Mesenchymal stem cell (in vitro differentiated cells and primary cell): ENCODE measurements at regions not wholly inside any gene's neighbourhood (a gene's known extent, or its start where the extent isn't known, plus 50 kb on each side); places are given as distances from the start of the nearest gene placed in this dataset.

Experiments used
- DNase-seq: peaks from one replicate; pipeline ENCODE4 v3.0.0-alpha.2; 2013
- H2AFZ ChIP-seq: one replicate; pipeline ENCODE4 v1.6.1; 2013; ENCODE audit warnings: low read depth, mild to moderate bottlenecking, control low read depth, inconsistent platforms, low read length, moderate library complexity
- H2AK5ac ChIP-seq: 2 replicates; pipeline ENCODE4 v1.6.1; 2013; ENCODE audit warnings: low read length, moderate library complexity, mild to moderate bottlenecking, inconsistent platforms; ENCODE audit not compliant: severe bottlenecking
- H2BK120ac ChIP-seq: one replicate; pipeline ENCODE4 v1.6.1; 2013; ENCODE audit warnings: low read depth, mild to moderate bottlenecking, inconsistent platforms, low read length, moderate library complexity
- H2BK12ac ChIP-seq, 2 experiments: one replicate each; pipeline ENCODE4 v1.6.1; 2013; ENCODE audit warnings: inconsistent platforms in 2 of 2, low read length in 2 of 2, mild to moderate bottlenecking in 2 of 2, moderate library complexity in 2 of 2, control low read depth in 1 of 2
- H2BK15ac ChIP-seq: one replicate; pipeline ENCODE4 v1.6.1; 2013; ENCODE audit warnings: mild to moderate bottlenecking, low read depth, inconsistent platforms; ENCODE audit not compliant: poor library complexity, severe bottlenecking
- H2BK5ac ChIP-seq: 2 replicates; pipeline ENCODE4 v1.6.1; 2013; ENCODE audit warnings: low read depth, mild to moderate bottlenecking, low read length, control low read depth, inconsistent platforms; ENCODE audit not compliant: poor library complexity, severe bottlenecking
- H3K14ac ChIP-seq, 2 experiments: one replicate each; pipeline ENCODE4 v1.6.1; 2013; ENCODE audit warnings: inconsistent platforms in 2 of 2, low read length in 2 of 2, control low read depth in 1 of 2, mild to moderate bottlenecking in 1 of 2, moderate library complexity in 1 of 2
- H3K18ac ChIP-seq, 2 experiments: one replicate each; pipeline ENCODE4 v1.6.1; 2013; ENCODE audit warnings: inconsistent platforms in 2 of 2, low read length in 2 of 2, control low read depth in 1 of 2, low read depth in 1 of 2, mild to moderate bottlenecking in 1 of 2
- H3K23ac ChIP-seq, 2 experiments: one replicate each; pipeline ENCODE4 v1.6.1; 2013; ENCODE audit warnings: inconsistent platforms in 2 of 2, low read length in 2 of 2, mild to moderate bottlenecking in 2 of 2, moderate library complexity in 2 of 2, control low read depth in 1 of 2
- H3K27ac ChIP-seq: 2 replicates; pipeline ENCODE4 v1.5.1; 2013; ENCODE audit warnings: mild to moderate bottlenecking, moderate library complexity, low read length, control low read depth, inconsistent platforms; ENCODE audit not compliant: poor library complexity, severe bottlenecking
- H3K27me3 ChIP-seq, 2 experiments: 2 replicates each; pipeline versions ENCODE4 v1.6.1 to v1.7.0; 2013; ENCODE audit warnings: low read length in 2 of 2, mild to moderate bottlenecking in 2 of 2, moderate library complexity in 2 of 2, control low read depth in 1 of 2, inconsistent platforms in 1 of 2; ENCODE audit not compliant: control insufficient read depth in 1 of 2, insufficient read depth in 1 of 2
- H3K36me3 ChIP-seq, 2 experiments: 2 replicates each; pipeline versions ENCODE4 v1.6.1 to v1.7.0; 2013; ENCODE audit warnings: low read length in 2 of 2, control low read depth in 1 of 2, inconsistent platforms in 1 of 2, low read depth in 1 of 2, mild to moderate bottlenecking in 1 of 2; ENCODE audit not compliant: insufficient read depth in 2 of 2, control insufficient read depth in 1 of 2
- H3K4ac ChIP-seq, 2 experiments: one replicate each; pipeline ENCODE4 v1.6.1; 2013; ENCODE audit warnings: inconsistent platforms in 2 of 2, low read length in 2 of 2, mild to moderate bottlenecking in 2 of 2, moderate library complexity in 2 of 2, control low read depth in 1 of 2, low read depth in 1 of 2
- H3K4me1 ChIP-seq: 2 replicates; pipeline ENCODE4 v1.6.1; 2013; ENCODE audit warnings: low read depth, low read length, control low read depth; ENCODE audit not compliant: control insufficient read depth, insufficient read depth
- H3K4me2 ChIP-seq: 2 replicates; pipeline ENCODE4 v1.6.1; 2013; ENCODE audit warnings: low read length, mild to moderate bottlenecking, inconsistent platforms; ENCODE audit not compliant: poor library complexity, severe bottlenecking
- H3K4me3 ChIP-seq, 2 experiments: 2 replicates each; pipeline versions ENCODE4 v1.5.1 to v1.7.0; 2013; ENCODE audit warnings: low read length in 2 of 2, mild to moderate bottlenecking in 2 of 2, control low read depth in 1 of 2, low read depth in 1 of 2; ENCODE audit not compliant: insufficient read depth in 1 of 2
- H3K79me1 ChIP-seq: replicated peaks from 2 replicates; pipeline ENCODE4 v1.6.1; 2013; ENCODE audit warnings: mild to moderate bottlenecking, control low read depth, low read length, inconsistent platforms; ENCODE audit not compliant: poor library complexity, severe bottlenecking
- H3K9ac ChIP-seq: 2 replicates; pipeline ENCODE4 v1.7.0; 2013; ENCODE audit warnings: mild to moderate bottlenecking, low read length, moderate library complexity
- H3K9me3 ChIP-seq: 2 replicates; pipeline ENCODE4 v1.7.0; 2013; ENCODE audit warnings: mild to moderate bottlenecking, low read length; ENCODE audit not compliant: control insufficient read depth
- H4K8ac ChIP-seq: one replicate; pipeline ENCODE4 v1.6.1; 2013; ENCODE audit warnings: inconsistent platforms, mild to moderate bottlenecking, low read length, moderate library complexity
- H4K91ac ChIP-seq: one replicate; pipeline ENCODE4 v1.6.1; 2013; ENCODE audit warnings: mild to moderate bottlenecking, low read length, inconsistent platforms
- WGBS: methylation state at CpG from one replicate; pipeline ENCODE4 v1.1.7; 2013; ENCODE audit warnings: mixed read lengths; 5-methylcytosine and 5-hydroxymethylcytosine counted together

DNA sequence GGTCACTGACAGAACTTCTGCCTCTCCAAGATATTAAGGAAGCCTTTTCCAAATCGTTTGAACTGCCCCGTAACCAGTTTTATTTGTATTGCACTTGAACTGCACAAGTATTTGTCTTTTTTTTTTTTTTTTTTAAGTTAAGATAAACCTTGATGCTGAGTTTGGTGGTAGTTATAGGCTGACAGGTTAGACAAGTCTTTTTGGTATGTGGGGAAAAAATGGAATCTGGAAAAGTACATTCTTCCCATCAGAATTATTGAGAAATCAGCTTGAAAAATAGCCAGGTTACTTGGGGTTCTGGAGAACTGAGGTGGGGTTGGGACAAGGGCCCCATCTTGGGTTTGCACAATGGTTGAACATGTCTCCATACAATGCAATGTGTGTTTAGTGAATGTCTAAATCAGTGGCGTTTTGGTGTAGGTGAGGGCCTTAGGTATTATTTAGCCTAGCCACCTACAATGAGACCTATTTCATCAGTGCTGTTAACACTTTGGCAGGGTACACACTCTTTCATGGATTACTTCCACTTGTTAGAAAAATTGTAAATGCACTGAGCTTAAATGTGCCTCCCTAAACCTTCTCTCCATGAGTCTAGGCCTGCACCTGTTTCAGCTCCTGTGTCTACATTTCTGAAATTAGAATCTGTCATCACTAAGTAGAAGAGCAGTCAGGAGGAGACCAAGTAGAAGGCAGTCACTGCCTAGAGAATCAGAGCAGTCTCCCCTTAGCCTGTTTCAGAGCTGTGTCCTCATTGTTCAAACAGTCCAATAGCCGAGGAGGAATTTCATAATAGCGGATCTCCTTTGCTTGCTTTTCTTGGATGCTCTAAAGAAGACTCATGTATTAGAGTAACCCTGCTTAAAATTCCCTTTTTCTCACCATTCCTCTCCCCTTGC, 140.0 kb upstream of the HMHB1 start:
- Histone ChIP-seq H3K9ac (no peak overlapping the region), H3K36me3 (no peaks in the 10 kb centered on the region), H3K4me2 (no peak overlapping the region), H2AFZ (no peak overlapping the region), H4K8ac (no peak overlapping the region), H2BK15ac (no peak overlapping the region), H2BK120ac (no peak overlapping the region), H3K4me3 (no peak overlapping the region), H3K79me1 (no peaks in the 10 kb centered on the region), H3K4me1 (peaks cover 2% of the 10 kb centered on the region), H3K4ac (no peak overlapping the region), H2BK12ac (no peak overlapping the region), H3K14ac (no peak overlapping the region), H3K9me3 (peaks cover 8% of the 10 kb centered on the region), H3K23ac (no peak overlapping the region), H3K27me3 (no peaks in the 10 kb centered on the region), H2BK5ac (no peak overlapping the region), H2AK5ac (no peak overlapping the region), H3K18ac (no peak overlapping the region), H4K91ac (no peak overlapping the region), H3K27ac (no peak overlapping the region)
- no peak for DNase-seq
- 100% methylated on average over 2 of the region's 5 CpGs for WGBS

DNA sequence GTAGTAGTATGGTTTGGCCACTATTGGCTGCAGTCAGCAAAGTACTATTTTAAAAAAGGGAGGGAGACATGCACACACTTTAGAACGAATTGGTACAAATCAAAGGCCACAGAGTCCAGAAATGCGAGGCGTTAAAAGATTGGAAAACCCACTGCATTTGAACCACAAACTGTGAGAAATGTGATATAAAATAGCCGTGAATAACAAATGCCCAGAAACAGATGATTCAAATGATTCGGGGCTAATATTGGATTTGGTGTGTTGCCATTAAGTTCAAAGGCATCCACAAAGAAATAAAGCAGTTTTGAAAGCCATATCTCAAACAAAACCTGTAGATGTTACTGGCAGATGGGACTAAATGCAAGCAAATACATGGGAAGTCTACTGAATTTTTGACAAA, 140.9 kb upstream of the HMHB1 start:
- no peak overlapping the region for H2AK5ac ChIP-seq
- DNase-seq = no peak
- no peaks in the 10 kb centered on the region for H3K79me1 ChIP-seq
- peaks cover 2% of the 10 kb centered on the region for H3K4me1 ChIP-seq
- H3K27me3 ChIP-seq = no peaks in the 10 kb centered on the region
- no peak overlapping the region for H3K4me3 ChIP-seq
- H3K36me3 ChIP-seq = no peaks in the 10 kb centered on the region
- no peak overlapping the region for H3K18ac ChIP-seq
- H4K8ac ChIP-seq = no peak overlapping the region
- no peak overlapping the region for H3K9ac ChIP-seq
- H2BK5ac ChIP-seq = no peak overlapping the region
- H3K4ac ChIP-seq = no peak overlapping the region
- no peak overlapping the region for H2AFZ ChIP-seq
- H3K9me3 ChIP-seq = peaks cover 8% of the 10 kb centered on the region
- H3K27ac ChIP-seq = no peak overlapping the region
- 91% methylated on average over 4 of the region's 5 CpGs for WGBS
- no peak overlapping the region for H2BK12ac ChIP-seq
- H3K23ac ChIP-seq = no peak overlapping the region
- H4K91ac ChIP-seq = no peak overlapping the region
- no peak overlapping the region for H2BK120ac ChIP-seq
- H3K14ac ChIP-seq = no peak overlapping the region
- no peak overlapping the region for H3K4me2 ChIP-seq
- no peak overlapping the region for H2BK15ac ChIP-seq

DNA sequence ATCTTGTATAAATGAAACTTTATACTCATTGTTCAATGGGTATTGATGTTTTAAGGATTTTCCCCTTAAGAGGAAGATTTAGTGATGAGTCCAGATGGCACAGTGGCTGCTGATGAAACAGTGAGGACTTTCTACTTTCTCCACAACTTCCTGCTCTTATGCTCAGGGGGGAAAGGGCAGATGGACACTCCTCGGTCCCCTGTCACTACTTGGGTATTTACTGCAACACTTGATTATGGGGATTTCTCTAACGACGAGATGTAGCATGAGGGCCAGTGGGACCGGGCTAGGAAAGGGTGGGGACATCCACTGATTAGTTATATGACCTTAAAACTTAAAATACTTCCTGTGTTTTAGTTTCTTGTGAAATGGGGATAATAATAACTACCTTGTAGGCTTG, 146.1 kb upstream of the HMHB1 start:
- no peak overlapping the region for H2AK5ac ChIP-seq
- H3K4ac ChIP-seq = no peak overlapping the region
- no peak overlapping the region for H2BK15ac ChIP-seq
- no peak overlapping the region for H2AFZ ChIP-seq
- no peak overlapping the region for H3K14ac ChIP-seq
- DNase-seq = no peak
- WGBS = 42% methylated on average over 3 of the region's 4 CpGs
- H3K4me2 ChIP-seq = no peak overlapping the region
- no peaks in the 10 kb centered on the region for H3K36me3 ChIP-seq
- H4K8ac ChIP-seq = no peak overlapping the region
- H4K91ac ChIP-seq = no peak overlapping the region
- no peak overlapping the region for H3K18ac ChIP-seq
- H3K4me1 ChIP-seq = peaks cover 2% of the 10 kb centered on the region
- H3K27ac ChIP-seq = no peak overlapping the region
- H3K23ac ChIP-seq = no peak overlapping the region
- no peaks in the 10 kb centered on the region for H3K27me3 ChIP-seq
- H3K79me1 ChIP-seq = no peaks in the 10 kb centered on the region
- peaks cover 8% of the 10 kb centered on the region for H3K9me3 ChIP-seq
- H3K9ac ChIP-seq = no peak overlapping the region
- H2BK5ac ChIP-seq = no peak overlapping the region
- no peak overlapping the region for H2BK12ac ChIP-seq
- H3K4me3 ChIP-seq = no peak overlapping the region
- no peak overlapping the region for H2BK120ac ChIP-seq

DNA sequence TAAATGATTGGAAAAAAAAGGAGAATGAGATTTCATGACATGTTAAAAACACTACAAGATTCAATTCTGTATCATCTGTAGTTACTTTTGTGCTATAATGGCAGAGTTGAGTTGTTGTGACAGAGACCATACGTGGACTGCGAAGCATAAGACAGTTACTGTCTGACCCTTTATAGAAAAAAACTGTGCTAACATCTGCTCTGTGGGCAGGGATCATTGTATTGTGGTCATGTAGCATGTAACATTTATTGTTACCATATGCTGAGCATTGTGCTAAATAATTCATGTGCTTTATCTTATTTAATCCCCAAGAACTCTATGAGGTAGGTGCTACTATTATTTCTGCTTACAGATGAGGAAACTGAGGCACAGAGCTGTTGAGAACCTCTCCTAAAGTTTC, 147.3 kb upstream of the HMHB1 start:
- Histone ChIP-seq H2BK5ac (no peak overlapping the region), H3K36me3 (no peaks in the 10 kb centered on the region), H3K79me1 (no peaks in the 10 kb centered on the region), H3K14ac (no peak overlapping the region), H3K4me1 (peaks cover 2% of the 10 kb centered on the region), H3K4me2 (no peak overlapping the region), H2BK15ac (no peak overlapping the region), H3K9ac (no peak overlapping the region), H3K27ac (no peak overlapping the region), H4K8ac (no peak overlapping the region), H3K4me3 (no peak overlapping the region), H3K27me3 (no peaks in the 10 kb centered on the region), H2AK5ac (no peak overlapping the region), H4K91ac (no peak overlapping the region), H3K4ac (no peak overlapping the region), H3K23ac (no peak overlapping the region), H2AFZ (no peak overlapping the region), H3K18ac (no peak overlapping the region), H2BK12ac (no peak overlapping the region), H3K9me3 (no peaks in the 10 kb centered on the region), H2BK120ac (no peak overlapping the region)
- 93% methylated on average over 2 of the region's 2 CpGs for WGBS
- DNase-seq = no peak
